ENCODE measurements at regions not wholly inside any gene's neighbourhood (a gene's known extent, or its start where the extent isn't known, plus 50 kb on each side); places are given as distances from the start of the nearest gene placed in this dataset.
"Not testable (repeated sequence)": the region's sequence is repeated elsewhere in the genome, so short reads cannot be mapped to it uniquely, and the experiment has no call there.

GRCh38 chr2:215236131-215236530 lies 75.7 kb upstream of the ATIC start:
- Mint-ChIP-seq H3K27me3 (ENCODE audit: unreplicated experiment) (no peaks in the 10 kb centered on the region), H3K27ac (ENCODE audit: unreplicated experiment) (no peak overlapping the region), H3K4me1 (ENCODE audit: low read depth, unreplicated experiment) (peaks cover 8% of the 10 kb centered on the region), H3K36me3 (ENCODE audit: insufficient read depth, unreplicated experiment) (no peaks in the 10 kb centered on the region), H3K9me3 (ENCODE audit: low read depth, unreplicated experiment) (no peaks in the 10 kb centered on the region), H3K4me3 (ENCODE audit: low read depth, unreplicated experiment) (peak overlapping the region; percentile 39)
- peak; percentile 41 for DNase-seq
- no peak for TF ChIP-seq CTCF (IDR thresholded peaks at IDR 0.05; ENCODE audit: unreplicated experiment)
- no TSS peak for BruUV-seq (replicated peaks)
- CTCF ChIA-PET, result no interaction called here
- intact Hi-C loops (cut with micrococcal nuclease; ENCODE audit: unreplicated experiment), result no loop called here

- CTCF ChIA-PET; H3K27ac Mint-ChIP-seq (ENCODE audit: unreplicated experiment): not testable (repeated sequence)
These were observed 81.8 kb upstream of the ABCA12 start for GRCh38 chr2:215220221-215220620.

GRCh38 chr2:215218587-215219577 lies 80.5 kb upstream of the ABCA12 start:
- TF ChIP-seq CTCF (IDR thresholded peaks at IDR 0.05; ENCODE audit: unreplicated experiment), result no peak
- CTCF ChIA-PET, result interaction anchor here (0.6 to 0.7 kb wide), 2 partner anchors 65 to 158 kb away, joined by 5 to 7 read pairs; no protein-coding TSS in a partner anchor
- Mint-ChIP-seq H3K36me3 (ENCODE audit: insufficient read depth, unreplicated experiment) (no peaks in the 10 kb centered on the region), H3K27ac (ENCODE audit: unreplicated experiment) (no peak overlapping the region), H3K4me3 (ENCODE audit: low read depth, unreplicated experiment) (no peak overlapping the region), H3K9me3 (ENCODE audit: low read depth, unreplicated experiment) (peaks cover 3% of the 10 kb centered on the region), H3K4me1 (ENCODE audit: low read depth, unreplicated experiment) (no peaks in the 10 kb centered on the region), H3K27me3 (ENCODE audit: unreplicated experiment) (peaks cover 12% of the 10 kb centered on the region)
- BruUV-seq (replicated peaks), result no TSS peak
- intact Hi-C loops (cut with micrococcal nuclease; ENCODE audit: unreplicated experiment), result no loop called here
- no peak for DNase-seq

More at GRCh38 chr2:215220221-215220620, 81.8 kb upstream of the ABCA12 start:
- DNase-seq; BruUV-seq (replicated peaks); H3K36me3 Mint-ChIP-seq (ENCODE audit: insufficient read depth, unreplicated experiment); H3K4me1 Mint-ChIP-seq (ENCODE audit: low read depth, unreplicated experiment); H3K9me3 Mint-ChIP-seq (ENCODE audit: low read depth, unreplicated experiment); intact Hi-C loops (cut with micrococcal nuclease; ENCODE audit: unreplicated experiment); H3K4me3 Mint-ChIP-seq (ENCODE audit: low read depth, unreplicated experiment): not testable (repeated sequence)
- peaks cover 12% of the 10 kb centered on the region for H3K27me3 Mint-ChIP-seq (ENCODE audit: unreplicated experiment)

- H3K36me3 Mint-ChIP-seq (ENCODE audit: insufficient read depth, unreplicated experiment), result no peaks in the 10 kb centered on the region
- TF ChIP-seq CTCF (IDR thresholded peaks at IDR 0.05; ENCODE audit: unreplicated experiment), result no peak
- intact Hi-C loops (cut with micrococcal nuclease; ENCODE audit: unreplicated experiment), result no loop called here
- no peak overlapping the region for H3K27ac Mint-ChIP-seq (ENCODE audit: unreplicated experiment)
- H3K4me3 Mint-ChIP-seq (ENCODE audit: low read depth, unreplicated experiment), result no peak overlapping the region
- H3K4me1 Mint-ChIP-seq (ENCODE audit: low read depth, unreplicated experiment), result no peaks in the 10 kb centered on the region
- no peak for DNase-seq
- CTCF ChIA-PET, result no interaction called here
- no TSS peak for BruUV-seq (replicated peaks)
- peaks cover 3% of the 10 kb centered on the region for H3K9me3 Mint-ChIP-seq (ENCODE audit: low read depth, unreplicated experiment)
- peaks cover 2% of the 10 kb centered on the region for H3K27me3 Mint-ChIP-seq (ENCODE audit: unreplicated experiment)
These were observed 78.4 kb upstream of the ABCA12 start for GRCh38 chr2:215216806-215217205.

DNA sequence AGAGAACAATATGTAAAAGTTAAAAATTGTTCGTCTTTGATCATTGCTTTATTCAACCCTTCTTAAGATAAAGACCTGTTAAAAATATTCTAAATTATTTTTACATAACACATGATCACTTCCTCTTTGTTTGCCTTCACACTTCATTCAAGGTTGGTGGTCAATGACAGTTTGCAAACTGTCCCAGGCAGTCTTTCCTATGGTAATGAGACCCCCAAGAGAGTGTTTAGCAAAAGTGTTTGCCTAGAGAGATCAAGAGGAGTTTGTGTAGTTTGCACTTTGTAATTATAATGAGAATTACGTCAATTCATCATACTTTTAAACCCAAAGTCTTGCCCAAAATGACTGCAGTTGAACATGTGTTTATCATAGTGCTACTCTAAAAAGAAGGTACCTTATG lies 77.2 kb upstream of the ABCA12 start:
- no peaks in the 10 kb centered on the region for H3K4me1 Mint-ChIP-seq (ENCODE audit: low read depth, unreplicated experiment)
- H3K27me3 Mint-ChIP-seq (ENCODE audit: unreplicated experiment), result no peaks in the 10 kb centered on the region
- no peaks in the 10 kb centered on the region for H3K36me3 Mint-ChIP-seq (ENCODE audit: insufficient read depth, unreplicated experiment)
- no peak overlapping the region for H3K27ac Mint-ChIP-seq (ENCODE audit: unreplicated experiment)
- TF ChIP-seq CTCF (IDR thresholded peaks at IDR 0.05; ENCODE audit: unreplicated experiment), result no peak
- H3K9me3 Mint-ChIP-seq (ENCODE audit: low read depth, unreplicated experiment), result no peaks in the 10 kb centered on the region
- no peak for DNase-seq
- intact Hi-C loops (cut with micrococcal nuclease; ENCODE audit: unreplicated experiment), result no loop called here
- CTCF ChIA-PET, result no interaction called here
- H3K4me3 Mint-ChIP-seq (ENCODE audit: low read depth, unreplicated experiment), result no peak overlapping the region
- BruUV-seq (replicated peaks), result no TSS peak

All from Calu3 (cell line).